ENCODE measurements at regions not wholly inside any gene's neighbourhood (a gene's known extent, or its start where the extent isn't known, plus 50 kb on each side); places are given as distances from the start of the nearest gene placed in this dataset.

DNA sequence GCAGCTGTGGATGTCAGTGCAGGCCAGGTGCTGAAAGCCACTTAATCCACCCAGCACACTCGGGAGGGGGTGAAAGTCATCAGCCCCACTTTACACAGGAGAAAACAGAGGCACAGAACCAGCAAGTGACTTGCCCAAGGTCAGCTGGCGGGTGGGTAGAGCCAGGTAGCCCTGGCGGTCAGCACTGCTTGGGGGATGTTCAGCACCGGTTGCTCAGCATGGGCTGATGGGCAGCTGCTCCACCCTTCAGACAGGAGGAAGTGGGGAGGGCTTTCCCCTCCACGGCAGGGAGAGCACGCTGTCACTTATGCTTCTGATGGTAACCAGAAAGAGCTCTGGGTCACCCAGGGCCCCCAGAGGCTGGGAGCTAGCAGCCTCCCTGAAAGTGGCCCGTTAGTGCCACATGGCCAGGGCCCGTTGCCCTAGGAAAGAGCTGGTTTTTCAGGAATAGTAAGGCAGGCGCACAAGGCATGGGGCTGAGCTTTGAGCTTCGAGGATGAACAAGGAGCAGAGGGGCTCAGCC is 417.9 kb downstream of the CTTN start:
- ChIA-PET POLR2A (no interaction called here), CTCF (ENCODE audit: low intra/inter-chr PET ratio) (interaction anchor here (0.6 kb wide), 1 partner anchor 851 kb away, joined by 3 read pairs; no protein-coding TSS in a partner anchor)
- peaks cover 13% of the 10 kb centered on the region for H4K20me1 ChIP-seq (replicated peaks; ENCODE audit: control insufficient read depth, insufficient read depth, low read length)
- BruUV-seq (replicated peaks): no TSS peak
- peaks cover 7 to 51% of the 10 kb centered on the region in 2 experiments; a peak in 4 of 5 replicates for H3K27me3 ChIP-seq (ENCODE audit: control insufficient read depth in 2 of 2, insufficient read depth in 2 of 2, low read length in 2 of 2)
- WGBS (ENCODE audit: insufficient coverage, low coverage, missing lambda C conversion rate): 0% methylated on average over 10 of the region's 10 CpGs
- no peak for DNase-seq (ENCODE audit: extremely low read depth in 1 of 4, low spot score in 3 of 4)
- H3K27ac ChIP-seq (ENCODE audit: extremely low read depth, low read depth, low read length): no peak overlapping the region
- no peaks in the 10 kb centered on the region for H3K9me1 ChIP-seq (ENCODE audit: control insufficient read depth, insufficient read depth, low read length)
- intact Hi-C loops (cut with micrococcal nuclease) (no loop called here), in situ Hi-C loops (cut with MboI) (loop anchor here (25.0 kb wide), 1 partner anchor 246 kb away; no protein-coding TSS in a partner anchor)
- H3K4me3 ChIP-seq: no peak overlapping the region
- H3K4me1 ChIP-seq (replicated peaks in 1 of 2; ENCODE audit: control insufficient read depth in 2 of 2, insufficient read depth in 2 of 2, low read length in 2 of 2): no peaks in the 10 kb centered on the region; a peak in 1 of 5 replicates
- H2AFZ ChIP-seq (ENCODE audit: low read depth, low read length): no peak overlapping the region
- no peak for ATAC-seq
- H3K79me2 ChIP-seq (ENCODE audit: control insufficient read depth, insufficient read depth, low read length): no peaks in the 10 kb centered on the region
- H3K36me3 ChIP-seq (ENCODE audit: control insufficient read depth, insufficient read depth, low read length): no peaks in the 10 kb centered on the region
- TF ChIP-seq DPF2 (IDR thresholded peaks at IDR 0.05): no peak
- no peak for TF ChIP-seq HMG20A (CRISPR knock-in tag; conservative IDR thresholded peaks at IDR 0.05)
- TF ChIP-seq TAF9B (IDR thresholded peaks at IDR 0.05; ENCODE audit: partially characterized antibody): no peak
- no peak for TF ChIP-seq HMG20B (CRISPR knock-in tag; IDR thresholded peaks at IDR 0.05)
- no peak for TF ChIP-seq TBP (optimal IDR thresholded peaks at IDR 0.05; ENCODE audit: low read depth, low read length)
- TF ChIP-seq, protein P1, sequence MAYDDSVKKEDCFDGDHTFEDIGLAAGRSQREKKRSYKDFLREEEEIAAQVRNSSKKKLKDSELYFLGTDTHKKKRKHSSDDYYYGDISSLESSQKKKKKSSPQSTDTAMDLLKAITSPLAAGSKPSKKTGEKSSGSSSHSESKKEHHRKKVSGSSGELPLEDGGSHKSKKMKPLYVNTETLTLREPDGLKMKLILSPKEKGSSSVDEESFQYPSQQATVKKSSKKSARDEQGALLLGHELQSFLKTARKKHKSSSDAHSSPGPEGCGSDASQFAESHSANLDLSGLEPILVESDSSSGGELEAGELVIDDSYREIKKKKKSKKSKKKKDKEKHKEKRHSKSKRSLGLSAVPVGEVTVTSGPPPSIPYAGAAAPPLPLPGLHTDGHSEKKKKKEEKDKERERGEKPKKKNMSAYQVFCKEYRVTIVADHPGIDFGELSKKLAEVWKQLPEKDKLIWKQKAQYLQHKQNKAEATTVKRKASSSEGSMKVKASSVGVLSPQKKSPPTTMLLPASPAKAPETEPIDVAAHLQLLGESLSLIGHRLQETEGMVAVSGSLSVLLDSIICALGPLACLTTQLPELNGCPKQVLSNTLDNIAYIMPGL (CRISPR knock-in tag; IDR thresholded peaks at IDR 0.05): no peak
- TF ChIP-seq ZFX (CRISPR knock-in tag; IDR thresholded peaks at IDR 0.05): no peak
- TF ChIP-seq ZNF785 (CRISPR knock-in tag; IDR thresholded peaks at IDR 0.05): no peak
- TF ChIP-seq GATA2 (CRISPR knock-in tag; IDR thresholded peaks at IDR 0.05): no peak
- H3K9ac ChIP-seq (ENCODE audit: insufficient read depth in 1 of 2, low read depth in 2 of 2, low read length in 2 of 2): no peak overlapping the region; a peak in 1 of 4 replicates
- FAIRE-seq: no peak
- H3K9me3 ChIP-seq (replicated peaks; ENCODE audit: control insufficient read depth, insufficient read depth, low read depth, low read length): no peaks in the 10 kb centered on the region
- no peak overlapping the region for H3K4me2 ChIP-seq (ENCODE audit: insufficient read depth, low read length)

Measured in K562 (cell line).